ENCODE measurements at regions not wholly inside any gene's neighbourhood (a gene's known extent, or its start where the extent isn't known, plus 50 kb on each side); places are given as distances from the start of the nearest gene placed in this dataset.

GRCh38 chr12:125470838-125471783 lies 405.9 kb downstream of the AACS start:
- no peak overlapping the region for H3K27ac ChIP-seq (ENCODE audit: low read depth, low read length)
- peaks cover 2% of the 10 kb centered on the region for H3K9me3 ChIP-seq (ENCODE audit: low read depth, low read length)
- no peaks in the 10 kb centered on the region for H3K36me3 ChIP-seq (ENCODE audit: insufficient read depth, low read length)
- no peak overlapping the region for H3K4me2 ChIP-seq (ENCODE audit: insufficient read depth, low read length)
- DNase-seq (ENCODE audit: insufficient read length, low spot score, missing footprints): no peak
- no peaks in the 10 kb centered on the region for H3K4me1 ChIP-seq (ENCODE audit: insufficient read depth, low read length)
- no peak overlapping the region for H2AFZ ChIP-seq (ENCODE audit: low read length)
- no peaks in the 10 kb centered on the region for H3K79me2 ChIP-seq (ENCODE audit: insufficient read depth, low read length)
- no peak for TF ChIP-seq CTCF (IDR thresholded peaks at IDR 0.05; ENCODE audit: extremely low read depth, low read depth, low read length)
- H3K4me3 ChIP-seq (ENCODE audit: insufficient read depth, low read length): no peak overlapping the region
- H4K20me1 ChIP-seq (ENCODE audit: insufficient read depth, low read length): no peaks in the 10 kb centered on the region
- H3K27me3 ChIP-seq (ENCODE audit: insufficient read depth, low read length): no peaks in the 10 kb centered on the region

GRCh38 chr12:125473501-125473900 lies 408.3 kb downstream of the AACS start:
- Histone ChIP-seq H3K9me3 (ENCODE audit: low read depth, low read length) (no peaks in the 10 kb centered on the region), H3K79me2 (ENCODE audit: insufficient read depth, low read length) (no peaks in the 10 kb centered on the region), H3K4me2 (ENCODE audit: insufficient read depth, low read length) (no peak overlapping the region), H4K20me1 (ENCODE audit: insufficient read depth, low read length) (no peaks in the 10 kb centered on the region), H3K27me3 (ENCODE audit: insufficient read depth, low read length) (no peaks in the 10 kb centered on the region), H3K27ac (ENCODE audit: low read depth, low read length) (no peak overlapping the region), H3K4me1 (ENCODE audit: insufficient read depth, low read length) (no peaks in the 10 kb centered on the region), H2AFZ (ENCODE audit: low read length) (no peak overlapping the region), H3K4me3 (ENCODE audit: insufficient read depth, low read length) (no peak overlapping the region), H3K36me3 (ENCODE audit: insufficient read depth, low read length) (no peaks in the 10 kb centered on the region)
- DNase-seq (ENCODE audit: insufficient read length, low spot score, missing footprints): no peak
- no peak for TF ChIP-seq CTCF (IDR thresholded peaks at IDR 0.05; ENCODE audit: extremely low read depth, low read depth, low read length)

GRCh38 chr12:125487336-125487735 lies 422.1 kb downstream of the AACS start:
- Histone ChIP-seq H3K4me3 (ENCODE audit: insufficient read depth, low read length) (no peak overlapping the region), H4K20me1 (ENCODE audit: insufficient read depth, low read length) (no peaks in the 10 kb centered on the region), H3K27ac (ENCODE audit: low read depth, low read length) (no peak overlapping the region), H3K4me2 (ENCODE audit: insufficient read depth, low read length) (no peak overlapping the region), H3K36me3 (ENCODE audit: insufficient read depth, low read length) (no peaks in the 10 kb centered on the region), H3K27me3 (ENCODE audit: insufficient read depth, low read length) (no peaks in the 10 kb centered on the region), H2AFZ (ENCODE audit: low read length) (no peak overlapping the region), H3K9me3 (ENCODE audit: low read depth, low read length) (no peaks in the 10 kb centered on the region), H3K4me1 (ENCODE audit: insufficient read depth, low read length) (no peaks in the 10 kb centered on the region), H3K79me2 (ENCODE audit: insufficient read depth, low read length) (no peaks in the 10 kb centered on the region)
- no peak for DNase-seq (ENCODE audit: insufficient read length, low spot score, missing footprints)
- no peak for TF ChIP-seq CTCF (IDR thresholded peaks at IDR 0.05; ENCODE audit: extremely low read depth, low read depth, low read length)

GRCh38 chr12:125491553-125491952 lies 426.3 kb downstream of the AACS start:
- DNase-seq (ENCODE audit: insufficient read length, low spot score, missing footprints): no peak
- H3K4me1 ChIP-seq (ENCODE audit: insufficient read depth, low read length): no peaks in the 10 kb centered on the region
- H3K27me3 ChIP-seq (ENCODE audit: insufficient read depth, low read length): no peaks in the 10 kb centered on the region
- TF ChIP-seq CTCF (IDR thresholded peaks at IDR 0.05; ENCODE audit: extremely low read depth, low read depth, low read length): no peak
- no peak overlapping the region for H3K4me3 ChIP-seq (ENCODE audit: insufficient read depth, low read length)
- no peaks in the 10 kb centered on the region for H3K79me2 ChIP-seq (ENCODE audit: insufficient read depth, low read length)
- no peak overlapping the region for H3K27ac ChIP-seq (ENCODE audit: low read depth, low read length)
- no peaks in the 10 kb centered on the region for H3K9me3 ChIP-seq (ENCODE audit: low read depth, low read length)
- no peaks in the 10 kb centered on the region for H3K36me3 ChIP-seq (ENCODE audit: insufficient read depth, low read length)
- no peak overlapping the region for H2AFZ ChIP-seq (ENCODE audit: low read length)
- H4K20me1 ChIP-seq (ENCODE audit: insufficient read depth, low read length): no peaks in the 10 kb centered on the region
- no peak overlapping the region for H3K4me2 ChIP-seq (ENCODE audit: insufficient read depth, low read length)
